ENCODE measurements at regions not wholly inside any gene's neighbourhood (a gene's known extent, or its start where the extent isn't known, plus 50 kb on each side); places are given as distances from the start of the nearest gene placed in this dataset.

DNA sequence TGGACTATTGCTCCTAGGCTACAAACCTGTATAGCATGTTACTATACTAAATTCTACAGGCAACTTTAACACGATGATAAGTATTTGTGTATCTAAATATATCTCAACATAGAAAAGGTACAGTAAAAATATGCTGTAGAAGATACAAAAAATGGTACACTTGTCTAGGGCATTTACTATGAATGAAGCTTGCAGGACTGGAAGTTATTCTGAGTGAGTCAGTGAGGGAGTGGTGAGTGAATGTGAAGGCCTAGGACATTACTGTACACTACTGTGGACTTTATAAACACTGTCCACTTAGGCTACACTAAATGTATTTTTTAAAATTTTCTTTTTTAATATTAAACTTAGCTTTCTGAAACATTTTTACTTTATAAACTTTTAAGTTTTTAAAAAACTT is 140.5 kb upstream of the SGO1 start:
- Histone ChIP-seq H3K36me3 (no peaks in the 10 kb centered on the region), H3K4me3 (no peak overlapping the region), H3K4me1 (ENCODE audit: insufficient read depth) (no peaks in the 10 kb centered on the region), H3K27me3 (no peaks in the 10 kb centered on the region), H3K9me3 (no peaks in the 10 kb centered on the region), H3K27ac (no peak overlapping the region)
- WGBS, 3 donors, result 90 to 100% (median 94%) methylated on average over 1 of the region's 1 CpG
- TF ChIP-seq EP300 (IDR thresholded peaks at IDR 0.05), result no peak
- TF ChIP-seq, protein P1, sequence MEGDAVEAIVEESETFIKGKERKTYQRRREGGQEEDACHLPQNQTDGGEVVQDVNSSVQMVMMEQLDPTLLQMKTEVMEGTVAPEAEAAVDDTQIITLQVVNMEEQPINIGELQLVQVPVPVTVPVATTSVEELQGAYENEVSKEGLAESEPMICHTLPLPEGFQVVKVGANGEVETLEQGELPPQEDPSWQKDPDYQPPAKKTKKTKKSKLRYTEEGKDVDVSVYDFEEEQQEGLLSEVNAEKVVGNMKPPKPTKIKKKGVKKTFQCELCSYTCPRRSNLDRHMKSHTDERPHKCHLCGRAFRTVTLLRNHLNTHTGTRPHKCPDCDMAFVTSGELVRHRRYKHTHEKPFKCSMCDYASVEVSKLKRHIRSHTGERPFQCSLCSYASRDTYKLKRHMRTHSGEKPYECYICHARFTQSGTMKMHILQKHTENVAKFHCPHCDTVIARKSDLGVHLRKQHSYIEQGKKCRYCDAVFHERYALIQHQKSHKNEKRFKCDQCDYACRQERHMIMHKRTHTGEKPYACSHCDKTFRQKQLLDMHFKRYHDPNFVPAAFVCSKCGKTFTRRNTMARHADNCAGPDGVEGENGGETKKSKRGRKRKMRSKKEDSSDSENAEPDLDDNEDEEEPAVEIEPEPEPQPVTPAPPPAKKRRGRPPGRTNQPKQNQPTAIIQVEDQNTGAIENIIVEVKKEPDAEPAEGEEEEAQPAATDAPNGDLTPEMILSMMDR (IDR thresholded peaks at IDR 0.05), result no peak
- no peak for TF ChIP-seq POLR2A (IDR thresholded peaks at IDR 0.05)
- intact Hi-C loops (cut with DNase I), result no loop called here
- no peak for DNase-seq

- no peak overlapping the region for H3K27ac ChIP-seq
Measured at GRCh38 chr3:20325563-20325962, 139.6 kb upstream of the SGO1 start.

DNA sequence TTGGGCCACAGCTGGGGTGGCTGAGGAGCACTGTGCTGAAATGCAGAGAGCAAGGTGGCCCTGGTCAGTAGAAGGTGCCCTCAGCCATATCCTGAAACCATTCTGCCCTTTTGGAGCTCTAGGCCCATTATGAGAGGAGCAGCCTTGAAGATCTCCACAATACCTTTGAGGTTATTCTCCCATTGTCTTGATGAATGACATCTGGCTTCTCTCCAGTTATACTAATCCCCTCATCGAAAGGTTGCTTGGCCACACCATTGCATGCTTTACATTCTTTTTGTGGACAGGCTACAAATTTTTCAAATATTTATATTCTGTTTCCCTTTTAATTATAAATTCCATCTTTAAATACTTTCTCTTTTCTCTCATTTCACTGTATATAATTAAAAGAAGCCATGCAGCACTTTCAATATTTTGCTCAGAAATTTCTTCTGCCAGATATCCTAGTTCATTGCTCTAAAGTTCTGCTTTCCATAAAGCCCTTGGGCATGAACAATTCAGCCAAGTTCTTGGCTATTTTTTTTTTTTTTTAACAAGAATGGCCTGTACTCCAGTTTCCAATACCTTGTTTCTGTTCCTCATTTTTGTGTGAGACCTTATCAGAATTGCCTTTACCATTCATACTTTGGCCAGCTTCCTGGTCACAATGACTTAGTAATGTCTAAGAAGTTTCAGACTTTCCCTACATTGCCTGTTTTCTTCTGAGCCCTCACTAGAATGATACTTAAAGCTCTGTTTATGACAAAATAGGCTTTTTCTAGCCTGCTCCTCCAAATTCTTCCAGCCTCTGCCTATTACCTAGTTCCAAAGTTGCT is 138.9 kb upstream of the SGO1 start:
- intact Hi-C loops (cut with DNase I), result no loop called here
- H3K36me3 ChIP-seq, result no peaks in the 10 kb centered on the region
- no peaks in the 10 kb centered on the region for H3K9me3 ChIP-seq
- H3K27ac ChIP-seq, result no peak overlapping the region
- WGBS, 3 donors, result 14 to 29% (median 14%) methylated on average over 1 of the region's 1 CpG
- no peak for DNase-seq
- no peak overlapping the region for H3K4me3 ChIP-seq
- H3K27me3 ChIP-seq, result no peaks in the 10 kb centered on the region
- TF ChIP-seq, protein P1 (IDR thresholded peaks at IDR 0.05), result no peak
- TF ChIP-seq POLR2A (IDR thresholded peaks at IDR 0.05) (no peak), EP300 (IDR thresholded peaks at IDR 0.05) (no peak)
- H3K4me1 ChIP-seq (ENCODE audit: insufficient read depth), result no peaks in the 10 kb centered on the region

More at GRCh38 chr3:20325563-20325962, 139.6 kb upstream of the SGO1 start:
- intact Hi-C loops (cut with DNase I), result no loop called here
- WGBS, 3 donors, result 93 to 97% (median 96%) methylated on average over 1 of the region's 1 CpG
- Histone ChIP-seq H3K9me3 (no peaks in the 10 kb centered on the region), H3K27me3 (no peaks in the 10 kb centered on the region), H3K36me3 (no peaks in the 10 kb centered on the region), H3K4me1 (ENCODE audit: insufficient read depth) (no peaks in the 10 kb centered on the region), H3K4me3 (no peak overlapping the region)
- DNase-seq, result no peak
- TF ChIP-seq POLR2A (IDR thresholded peaks at IDR 0.05) (no peak), EP300 (IDR thresholded peaks at IDR 0.05) (no peak)
- TF ChIP-seq, protein P1 (IDR thresholded peaks at IDR 0.05), result no peak

DNA sequence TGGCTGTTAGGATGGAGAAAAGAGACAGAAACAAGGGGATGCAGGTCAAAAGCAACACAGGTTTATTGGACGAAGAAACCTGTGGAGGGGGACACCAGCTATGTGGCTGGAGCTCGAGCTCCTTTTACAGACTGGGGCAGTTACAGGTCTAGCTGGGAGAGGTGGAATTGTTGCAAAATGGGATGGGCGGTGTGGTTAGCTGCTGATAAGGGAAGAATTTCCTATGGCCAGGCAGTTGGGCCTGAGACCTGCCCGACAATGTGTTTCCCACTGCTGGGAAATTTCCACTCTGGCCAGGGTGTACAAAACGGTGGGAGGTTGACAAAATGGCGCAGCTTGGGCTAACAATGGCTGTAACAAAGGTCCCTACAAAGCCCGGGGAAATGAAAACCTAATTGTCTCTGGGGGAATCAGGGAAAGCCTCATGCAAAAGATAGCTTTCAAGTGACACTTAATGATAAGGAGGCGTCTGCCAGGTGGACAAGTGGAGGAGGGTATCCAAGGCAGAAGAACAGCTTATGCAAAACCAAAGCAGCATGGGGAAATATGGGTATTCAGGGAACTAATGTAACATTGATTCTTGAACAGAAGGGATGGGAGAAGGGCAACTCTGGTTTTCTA is 137.4 kb upstream of the SGO1 start:
- Histone ChIP-seq H3K36me3 (no peaks in the 10 kb centered on the region), H3K9me3 (no peaks in the 10 kb centered on the region), H3K4me3 (no peak overlapping the region), H3K4me1 (ENCODE audit: insufficient read depth) (no peaks in the 10 kb centered on the region), H3K27me3 (no peaks in the 10 kb centered on the region), H3K27ac (no peak overlapping the region)
- intact Hi-C loops (cut with DNase I), result no loop called here
- 93 to 95% (median 93%) methylated on average over 8 of the region's 8 CpGs for WGBS, 3 donors
- no peak for DNase-seq
- TF ChIP-seq, protein P1 (IDR thresholded peaks at IDR 0.05), result no peak
- TF ChIP-seq POLR2A (IDR thresholded peaks at IDR 0.05) (no peak), EP300 (IDR thresholded peaks at IDR 0.05) (no peak)
